ENCODE measurements at regions not wholly inside any gene's neighbourhood (a gene's known extent, or its start where the extent isn't known, plus 50 kb on each side); places are given as distances from the start of the nearest gene placed in this dataset.
A peak's percentile ranks its signal among the peaks of the same experiment; 100 is the strongest.
"Not testable (repeated sequence)": the region's sequence is repeated elsewhere in the genome, so short reads cannot be mapped to it uniquely, and the experiment has no call there.

GRCh38 chr5:39977066-39977655 lies 552.4 kb upstream of the DAB2 start:
- no peak for DNase-seq (ENCODE audit: low read depth in 3 of 3)

- DNase-seq (ENCODE audit: low read depth in 3 of 3) = no peak
These were observed 545.5 kb upstream of the DAB2 start for GRCh38 chr5:39970117-39970798.

- DNase-seq (ENCODE audit: low read depth in 3 of 3) = no peak
These were observed 543.6 kb upstream of the DAB2 start for GRCh38 chr5:39968381-39968780.

GRCh38 chr5:39955156-39955555 lies 530.4 kb upstream of the DAB2 start:
- DNase-seq (ENCODE audit: low read depth in 3 of 3) = no peak

GRCh38 chr5:39951070-39951469 lies 526.3 kb upstream of the DAB2 start:
- no peak for DNase-seq (ENCODE audit: low read depth in 3 of 3)

- DNase-seq (ENCODE audit: low read depth in 3 of 3) = peak; percentile 10 to 52 (median 40)
These were observed 524.2 kb upstream of the DAB2 start for GRCh38 chr5:39948867-39949468.

GRCh38 chr5:39948341-39948740 lies 523.6 kb upstream of the DAB2 start:
- DNase-seq (ENCODE audit: low read depth in 3 of 3) = no peak

- DNase-seq (ENCODE audit: low read depth in 3 of 3) = no peak
These were observed 522.9 kb upstream of the DAB2 start for GRCh38 chr5:39947657-39948056.

GRCh38 chr5:39946356-39947045 lies 521.7 kb upstream of the DAB2 start:
- no peak for DNase-seq (ENCODE audit: low read depth in 3 of 3)

- DNase-seq (ENCODE audit: low read depth in 3 of 3) = no peak
These were observed 521.1 kb upstream of the DAB2 start for GRCh38 chr5:39945870-39946269.

GRCh38 chr5:39943811-39944210 lies 519.0 kb upstream of the DAB2 start:
- no peak for DNase-seq (ENCODE audit: low read depth in 3 of 3)

GRCh38 chr5:39942606-39943005 lies 517.8 kb upstream of the DAB2 start:
- DNase-seq (ENCODE audit: low read depth in 3 of 3) = no peak

GRCh38 chr5:39941416-39941815 lies 516.6 kb upstream of the DAB2 start:
- no peak for DNase-seq (ENCODE audit: low read depth in 3 of 3)

- DNase-seq (ENCODE audit: low read depth in 3 of 3) = no peak
These were observed 510.1 kb upstream of the DAB2 start for GRCh38 chr5:39934830-39935229.

- no peak for DNase-seq (ENCODE audit: low read depth in 3 of 3)
These were observed 508.3 kb upstream of the DAB2 start for GRCh38 chr5:39933061-39933460.

- DNase-seq (ENCODE audit: low read depth in 3 of 3) = no peak
These were observed 503.9 kb upstream of the DAB2 start for GRCh38 chr5:39928709-39929108.

- no peak for DNase-seq (ENCODE audit: low read depth in 3 of 3)
These were observed 495.1 kb upstream of the DAB2 start for GRCh38 chr5:39919876-39920275.

- DNase-seq (ENCODE audit: low read depth in 3 of 3) = no peak
These were observed 488.1 kb upstream of the DAB2 start for GRCh38 chr5:39912906-39913305.

- not testable (repeated sequence) for DNase-seq (ENCODE audit: low read depth in 3 of 3)
These were observed 482.6 kb upstream of the DAB2 start for GRCh38 chr5:39907267-39907951.

- DNase-seq (ENCODE audit: low read depth in 3 of 3) = no peak
These were observed 481.4 kb upstream of the DAB2 start for GRCh38 chr5:39906146-39906545.

- no peak for DNase-seq (ENCODE audit: low read depth in 3 of 3)
These were observed 480.6 kb upstream of the DAB2 start for GRCh38 chr5:39905356-39905755.

GRCh38 chr5:39902626-39903025 lies 477.8 kb upstream of the DAB2 start:
- no peak for DNase-seq (ENCODE audit: low read depth in 3 of 3)
